IMR-90 (cell line): ENCODE measurements at regions not wholly inside any gene's neighbourhood (a gene's known extent, or its start where the extent isn't known, plus 50 kb on each side); places are given as distances from the start of the nearest gene placed in this dataset.

Experiments
- ATAC-seq: fragments of 200-7000 bp; cut with Tn5 transposase; 2 replicates; pipeline ENCODE4 v1.9.1; 2020; ENCODE audit warnings: low read depth, mild to moderate bottlenecking, moderate library complexity
- BruUV-seq: library from RNA; stranded (reverse); fragments of 400-500 nt; replicated peaks from 2 replicates; lab custom pipeline; 2021; lab: Mats Ljungman, UMichigan
- CTCF ChIA-PET: fragments of 300-600 bp; formaldehyde crosslinking; extraction: SDS; loops from one replicate; lab custom pipeline; 2021; ENCODE audit warnings: antibody characterized with exemption; lab: Yijun Ruan, JAX
- POLR2A ChIA-PET: fragments of 300-600 bp; sonication (Branson Sonifier 250); formaldehyde crosslinking; loops from one replicate; lab custom pipeline; 2022; ENCODE audit warnings: antibody characterized with exemption; ENCODE audit not compliant: unreplicated experiment; lab: Charles Lee
- DNase-seq: peaks from one replicate; pipeline ENCODE4 v3.0.0; 2013
- H2AFZ ChIP-seq: replicated peaks from 2 replicates; pipeline ENCODE3; 2013; ENCODE audit warnings: low read length, mild to moderate bottlenecking; ENCODE audit not compliant: poor library complexity
- H2AK5ac ChIP-seq: 2 replicates; pipeline ENCODE4 v1.6.1; 2013; ENCODE audit warnings: low read depth, low read length, inconsistent platforms
- H2AK9ac ChIP-seq: replicated peaks from 2 replicates; pipeline ENCODE3; 2013; ENCODE audit warnings: mild to moderate bottlenecking, low read depth, low read length, moderate library complexity; ENCODE audit not compliant: poor library complexity
- H2BK120ac ChIP-seq: 2 replicates; pipeline ENCODE4 v1.6.1; 2013; ENCODE audit warnings: low read depth, low read length, inconsistent platforms
- H2BK15ac ChIP-seq: 3 replicates; pipeline ENCODE4 v1.6.1; 2013; ENCODE audit warnings: low read depth, low read length, inconsistent platforms
- H2BK20ac ChIP-seq: 2 replicates; pipeline ENCODE4 v1.6.1; 2013; ENCODE audit warnings: low read depth, mild to moderate bottlenecking, inconsistent platforms, low read length, moderate library complexity
- H2BK5ac ChIP-seq: 2 replicates; pipeline ENCODE4 v1.6.1; 2013; ENCODE audit warnings: mild to moderate bottlenecking, low read depth, low read length, inconsistent platforms; ENCODE audit not compliant: poor library complexity, severe bottlenecking
- H3K14ac ChIP-seq: replicated peaks from 2 replicates; pipeline ENCODE4 v1.6.1; 2013; ENCODE audit warnings: low read depth, low read length, inconsistent platforms
- H3K18ac ChIP-seq: 2 replicates; pipeline ENCODE4 v1.6.1; 2013; ENCODE audit warnings: low read depth, low read length, control low read depth
- H3K23ac ChIP-seq: 2 replicates; pipeline ENCODE4 v1.6.1; 2013; ENCODE audit warnings: low read depth, low read length, inconsistent platforms
- H3K27ac ChIP-seq: 2 replicates; pipeline ENCODE4 v1.5.1; 2013; ENCODE audit warnings: mild to moderate bottlenecking, control low read depth, low read length; ENCODE audit not compliant: insufficient read depth
- H3K27me3 ChIP-seq: 2 replicates; pipeline ENCODE4 v1.6.1; 2013; ENCODE audit warnings: low read length; ENCODE audit not compliant: control insufficient read depth, insufficient read depth
- H3K36me3 ChIP-seq: 2 replicates; pipeline ENCODE4 v1.6.1; 2013; ENCODE audit warnings: low read length, mixed read lengths; ENCODE audit not compliant: control insufficient read depth, insufficient read depth
- H3K4ac ChIP-seq: 2 replicates; pipeline ENCODE4 v1.6.1; 2013; ENCODE audit warnings: low read depth, low read length, inconsistent platforms
- H3K4me1 ChIP-seq: 2 replicates; pipeline ENCODE4 v1.6.1; 2013; ENCODE audit warnings: low read length, mixed read lengths; ENCODE audit not compliant: control insufficient read depth, insufficient read depth
- H3K4me2 ChIP-seq: 2 replicates; pipeline ENCODE4 v1.6.1; 2013; ENCODE audit warnings: low read depth, mild to moderate bottlenecking, control low read depth, low read length, moderate library complexity
- H3K4me3 ChIP-seq: 2 replicates; pipeline ENCODE4 v1.5.1; 2013; ENCODE audit warnings: low read depth, mild to moderate bottlenecking, control low read depth, low read length, moderate library complexity; ENCODE audit not compliant: insufficient read depth
- H3K56ac ChIP-seq: 2 replicates; pipeline ENCODE4 v1.6.1; 2013; ENCODE audit warnings: low read length, inconsistent platforms; ENCODE audit not compliant: insufficient read depth; ENCODE audit errors: extremely low read depth
- H3K79me1 ChIP-seq, 2 experiments: 2 replicates each; pipeline ENCODE4 v1.6.1; 2013; ENCODE audit warnings: low read length in 2 of 2, inconsistent platforms in 1 of 2, low read depth in 1 of 2
- H3K9ac ChIP-seq: 2 replicates; pipeline ENCODE4 v1.6.1; 2013; ENCODE audit warnings: low read depth, low read length, control low read depth
- H3K9me1 ChIP-seq: 2 replicates; pipeline ENCODE4 v1.6.1; 2013; ENCODE audit warnings: low read length, inconsistent platforms; ENCODE audit not compliant: insufficient read depth
- H3K9me3 ChIP-seq: 2 replicates; pipeline ENCODE4 v1.6.1; 2013; ENCODE audit warnings: low read length; ENCODE audit not compliant: control insufficient read depth, insufficient read depth
- H4K20me1 ChIP-seq: 2 replicates; pipeline ENCODE4 v1.6.1; 2013; ENCODE audit warnings: low read length, inconsistent platforms; ENCODE audit not compliant: insufficient read depth
- H4K5ac ChIP-seq: 2 replicates; pipeline ENCODE4 v1.6.1; 2013; ENCODE audit warnings: mild to moderate bottlenecking, low read depth, low read length, control low read depth
- H4K8ac ChIP-seq, 2 experiments: 2 replicates each; pipeline ENCODE4 v1.6.1; 2013; ENCODE audit warnings: low read depth in 2 of 2, low read length in 2 of 2, control low read depth in 1 of 2, inconsistent platforms in 1 of 2
- H4K91ac ChIP-seq: 2 replicates; pipeline ENCODE4 v1.6.1; 2013; ENCODE audit warnings: low read depth, low read length, inconsistent platforms; ENCODE audit not compliant: insufficient read depth
- POLR2A ChIP-seq: IDR thresholded peaks from 2 replicates; pipeline ENCODE4 v1.6.1; 2012; ENCODE audit warnings: mild to moderate bottlenecking, low read depth, low read length
- WGBS, 2 experiments: methylation state at CpG; one replicate each; pipeline versions ENCODE4 v1.1.5 to v1.1.7; 2013; ENCODE audit warnings: missing lambda C conversion rate in 2 of 2; ENCODE audit not compliant: insufficient read length in 1 of 2; ENCODE audit errors: extremely low coverage in 2 of 2; 5-methylcytosine and 5-hydroxymethylcytosine counted together
- dilution Hi-C: fragments of 300-500 bp; cut with HindIII; formaldehyde crosslinking; loops from one replicate; pipeline ENCODE4 v1.14.3; 2018; ENCODE audit warnings: low sequenced_read_pairs; ENCODE audit not compliant: unreplicated experiment
- in situ Hi-C: fragments of 300-500 bp; cut with MboI; formaldehyde crosslinking; loops from 3 replicates; pipeline ENCODE4 v1.14.3; 2019; ENCODE audit warnings: low sequenced_read_pairs, inconsistent platforms, mixed read lengths
- intact Hi-C: fragments of 100-400 bp; cut with micrococcal nuclease; formaldehyde crosslinking; loops from 2 replicates; pipeline ENCODE4 v1.10.0; 2022

DNA sequence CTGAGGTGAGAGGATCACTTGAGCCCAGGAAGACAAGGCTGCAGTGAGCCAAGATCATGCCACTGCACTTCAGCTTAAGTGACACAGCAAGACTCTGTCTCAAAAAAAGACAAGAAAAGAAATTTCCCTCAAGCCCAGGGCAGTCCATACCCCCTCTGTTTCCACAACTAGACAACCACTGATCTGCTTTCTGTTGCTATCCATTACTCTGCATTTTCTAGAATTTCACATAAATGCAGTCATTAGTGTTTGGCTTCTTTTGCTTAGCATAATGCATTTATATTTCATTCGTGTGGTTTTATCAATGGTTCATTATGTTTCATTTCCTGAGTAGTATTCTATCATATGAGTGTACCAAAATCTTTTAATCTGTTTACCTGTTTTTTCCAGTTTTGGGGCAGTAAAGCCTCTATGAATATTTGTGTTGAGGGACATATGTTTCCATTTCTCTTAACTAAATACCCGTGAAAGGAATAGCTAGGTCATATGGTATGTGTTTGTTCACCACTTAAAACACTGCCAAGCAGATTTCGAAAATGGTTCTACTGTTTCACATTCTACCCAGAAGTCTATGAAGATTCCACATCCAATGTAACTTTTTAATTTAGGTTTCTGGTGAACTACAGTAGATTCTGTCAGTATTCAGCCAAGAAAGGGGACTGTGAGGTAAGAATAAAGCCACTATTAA is 271.8 kb downstream of the ZNF608 start:
- H4K20me1 ChIP-seq = no peaks in the 10 kb centered on the region
- no CpG with 5 or more reads among the region's 3 CpGs for whole genome bisulfite sequencing, 2 experiments
- no peak overlapping the region for H3K4me3 ChIP-seq
- H3K27ac ChIP-seq = no peak overlapping the region; the same call in 1 of the 2 replicates
- POLR2A ChIA-PET = interaction anchor here (0.7 kb wide), 1 partner anchor 1662 kb away, joined by 7 read pairs; no protein-coding TSS in a partner anchor
- no peak overlapping the region for H2BK20ac ChIP-seq
- no peaks in the 10 kb centered on the region for H3K79me1 ChIP-seq
- H3K4me2 ChIP-seq = no peak overlapping the region
- no peak overlapping the region for H2BK15ac ChIP-seq
- no peak overlapping the region; the same call in 1 of the 2 replicates for H4K5ac ChIP-seq
- intact Hi-C loops = no loop called here
- BruUV-seq = no TSS peak
- CTCF ChIA-PET = interaction anchor here (1.2 kb wide), 1 partner anchor 20 kb away, joined by 5 read pairs; no protein-coding TSS in a partner anchor
- no peak overlapping the region for H2AFZ ChIP-seq
- H2AK9ac ChIP-seq = no peak overlapping the region
- no peak overlapping the region for H3K9ac ChIP-seq
- H3K14ac ChIP-seq = no peak overlapping the region
- H3K4ac ChIP-seq = no peak overlapping the region
- ATAC-seq (peak; percentile 66), DNase-seq (peak; percentile 3)
- no peak overlapping the region for H3K56ac ChIP-seq
- H3K4me1 ChIP-seq = peaks cover 2% of the 10 kb centered on the region; the same call in 1 of the 2 replicates
- H3K27me3 ChIP-seq = no peaks in the 10 kb centered on the region
- in situ Hi-C loops = no loop called here
- no peak overlapping the region for H4K8ac ChIP-seq
- H2BK5ac ChIP-seq = no peak overlapping the region
- H4K91ac ChIP-seq = no peak overlapping the region
- H3K9me1 ChIP-seq = no peaks in the 10 kb centered on the region
- TF ChIP-seq POLR2A = no peak
- dilution Hi-C loops = no loop called here
- no peak overlapping the region for H3K23ac ChIP-seq
- no peak overlapping the region for H2BK120ac ChIP-seq
- no peaks in the 10 kb centered on the region for H3K9me3 ChIP-seq
- no peak overlapping the region for H2AK5ac ChIP-seq
- no peaks in the 10 kb centered on the region for H3K36me3 ChIP-seq
- no peak overlapping the region for H3K18ac ChIP-seq
